GM23338 (cell line): ENCODE measurements at regions not wholly inside any gene's neighbourhood (a gene's known extent, or its start where the extent isn't known, plus 50 kb on each side); places are given as distances from the start of the nearest gene placed in this dataset.

Experiments
- ATAC-seq: fragments of 200-7000 bp; cut with Tn5 transposase; 3 replicates; pipeline ENCODE4 v1.9.1; 2020
- DNase-seq: peaks from one replicate; pipeline ENCODE4 v3.0.0-alpha.2; 2015; ENCODE audit warnings: low spot score
- H2AFZ ChIP-seq: fragments of 200-600 bp; sonication (generic); 2 replicates; pipeline ENCODE4 v1.8.0; 2016; ENCODE audit warnings: antibody characterized with exemption, mild to moderate bottlenecking, moderate library complexity
- H3F3A ChIP-seq: fragments of 200-600 bp; sonication (generic); replicated peaks from 2 replicates; pipeline ENCODE4 v1.8.0; 2017; ENCODE audit warnings: antibody characterized with exemption, mixed run types, low read depth
- H3K27ac ChIP-seq: fragments of 200-600 bp; sonication (generic); 2 replicates; pipeline ENCODE4 v1.6.1; 2016; ENCODE audit warnings: low read depth
- H3K27me3 ChIP-seq: fragments of 200-600 bp; sonication (generic); 2 replicates; pipeline ENCODE4 v1.8.0; 2016; ENCODE audit warnings: mild to moderate bottlenecking, mixed run types, moderate library complexity; ENCODE audit not compliant: insufficient read depth
- H3K36me3 ChIP-seq: fragments of 200-600 bp; sonication (generic); 2 replicates; pipeline ENCODE4 v1.8.0; 2016; ENCODE audit warnings: mild to moderate bottlenecking; ENCODE audit not compliant: insufficient read depth
- H3K4me1 ChIP-seq: fragments of 200-600 bp; sonication (generic); 2 replicates; pipeline ENCODE4 v1.8.0; 2016; ENCODE audit warnings: mild to moderate bottlenecking, moderate library complexity; ENCODE audit not compliant: insufficient read depth
- H3K4me2 ChIP-seq: fragments of 200-600 bp; sonication (generic); 2 replicates; pipeline ENCODE4 v1.7.1; 2017; ENCODE audit warnings: mixed run types
- H3K4me3 ChIP-seq: fragments of 200-600 bp; sonication (generic); 2 replicates; pipeline ENCODE4 v1.6.1; 2016; ENCODE audit warnings: mixed run types
- H3K79me2 ChIP-seq: fragments of 200-600 bp; sonication (generic); replicated peaks from 2 replicates; pipeline ENCODE4 v1.8.0; 2017; ENCODE audit warnings: mild to moderate bottlenecking; ENCODE audit not compliant: insufficient read depth
- H3K9me2 ChIP-seq: fragments of 200-600 bp; sonication (generic); 2 replicates; pipeline ENCODE4 v1.8.0; 2017; ENCODE audit not compliant: insufficient read depth
- H4K20me1 ChIP-seq: fragments of 200-600 bp; sonication (generic); replicated peaks from 2 replicates; pipeline ENCODE4 v1.8.0; 2017; ENCODE audit warnings: mild to moderate bottlenecking; ENCODE audit not compliant: insufficient read depth
- H3K27ac Mint-ChIP-seq: 2 replicates; pipeline ENCODE4 v1.8.0; 2020; ENCODE audit warnings: inconsistent platforms, mild to moderate bottlenecking, moderate library complexity, mixed read lengths
- H3K27me3 Mint-ChIP-seq: 3 replicates; pipeline ENCODE4 v1.8.0; 2022; ENCODE audit warnings: low read depth, mild to moderate bottlenecking, moderate library complexity, mixed read lengths, inconsistent platforms; ENCODE audit not compliant: insufficient read depth, poor library complexity
- H3K36me3 Mint-ChIP-seq: 3 replicates; pipeline ENCODE4 v1.8.0; 2021; ENCODE audit warnings: low read depth, mild to moderate bottlenecking, inconsistent platforms, moderate library complexity, mixed read lengths
- H3K4me1 Mint-ChIP-seq: 3 replicates; pipeline ENCODE4 v1.8.0; 2020; ENCODE audit warnings: mild to moderate bottlenecking, inconsistent platforms, mixed read lengths
- H3K4me3 Mint-ChIP-seq: 3 replicates; pipeline ENCODE4 v1.8.0; 2021; ENCODE audit warnings: moderate library complexity, mild to moderate bottlenecking, inconsistent platforms, mixed read lengths
- H3K9me3 Mint-ChIP-seq: 3 replicates; pipeline ENCODE4 v1.8.0; 2020; ENCODE audit warnings: moderate library complexity, mild to moderate bottlenecking, inconsistent platforms, mixed read lengths
- JUNB ChIP-seq: IDR thresholded peaks from one replicate; pipeline ENCODE4 v1.6.1; 2016; ENCODE audit warnings: antibody characterized with exemption; ENCODE audit not compliant: unreplicated experiment
- NANOG ChIP-seq: IDR thresholded peaks from 2 replicates; pipeline ENCODE4 v1.6.1; 2016; ENCODE audit warnings: antibody characterized with exemption, borderline replicate concordance
- ZNF331 ChIP-seq: fragments of 250-450 bp; sonication (Bioruptor Pico); IDR thresholded peaks from 2 replicates; pipeline ENCODE4 v1.5.0; 2020; ENCODE audit warnings: low read depth, mild to moderate bottlenecking, moderate library complexity
- ZNF462 ChIP-seq: fragments of 250-450 bp; sonication (Bioruptor Pico); IDR thresholded peaks from 2 replicates; pipeline ENCODE4 v1.5.0; 2020; ENCODE audit warnings: mild to moderate bottlenecking, moderate library complexity

- no peaks in the 10 kb centered on the region for H3F3A ChIP-seq
- H3K27ac ChIP-seq, result no peak overlapping the region
- Mint-ChIP-seq H3K27me3 (peaks cover 3% of the 10 kb centered on the region), H3K4me3 (no peak overlapping the region), H3K9me3 (peaks cover 12% of the 10 kb centered on the region; the same call in 2 of the 3 replicates), H3K4me1 (peaks cover 5% of the 10 kb centered on the region; the same call in 1 of the 3 replicates), H3K27ac (no peak overlapping the region), H3K36me3 (peaks cover 8% of the 10 kb centered on the region)
- H3K27me3 ChIP-seq, result no peaks in the 10 kb centered on the region
- TF ChIP-seq ZNF462 (CRISPR knock-in tag), result no peak
- ATAC-seq (no peak), DNase-seq (no peak)
- no peaks in the 10 kb centered on the region for H3K4me1 ChIP-seq
- no peak overlapping the region for H3K4me3 ChIP-seq
- H3K36me3 ChIP-seq, result no peaks in the 10 kb centered on the region
- no peak overlapping the region for H3K4me2 ChIP-seq
- H4K20me1 ChIP-seq, result no peaks in the 10 kb centered on the region
- H3K79me2 ChIP-seq, result no peaks in the 10 kb centered on the region
- peaks cover 17% of the 10 kb centered on the region for H3K9me2 ChIP-seq
- H2AFZ ChIP-seq, result no peak overlapping the region; the same call in 1 of the 2 replicates
These were observed 203.5 kb upstream of the HTR2A start for GRCh38 chr13:47100214-47100853.

- H3K27me3 ChIP-seq, result no peaks in the 10 kb centered on the region
- no peaks in the 10 kb centered on the region for H3K27me3 Mint-ChIP-seq
- no peak overlapping the region for H3K4me3 ChIP-seq
- peaks cover 5% of the 10 kb centered on the region; the same call in 2 of the 3 replicates for H3K36me3 Mint-ChIP-seq
- peaks cover 4% of the 10 kb centered on the region; the same call in 1 of the 2 replicates for H3K4me1 ChIP-seq
- H3F3A ChIP-seq, result no peaks in the 10 kb centered on the region
- no peak overlapping the region for H3K4me3 Mint-ChIP-seq
- H3K36me3 ChIP-seq, result no peaks in the 10 kb centered on the region
- H3K4me2 ChIP-seq, result no peak overlapping the region
- peak; percentile 53 for DNase-seq
- H3K4me1 Mint-ChIP-seq, result peaks cover 13% of the 10 kb centered on the region; the same call in 2 of the 3 replicates
- no peak overlapping the region; the same call in 1 of the 2 replicates for H3K27ac Mint-ChIP-seq
- H4K20me1 ChIP-seq, result no peaks in the 10 kb centered on the region
- H3K27ac ChIP-seq, result no peak overlapping the region
- peak; percentile 58; the same call in 2 of the 3 replicates for ATAC-seq
- H3K9me3 Mint-ChIP-seq, result peaks cover 7% of the 10 kb centered on the region; the same call in 2 of the 3 replicates
- no peak overlapping the region for H2AFZ ChIP-seq
- H3K79me2 ChIP-seq, result no peaks in the 10 kb centered on the region
- no peaks in the 10 kb centered on the region for H3K9me2 ChIP-seq
- TF ChIP-seq ZNF462 (CRISPR knock-in tag), result no peak
- TF ChIP-seq JUNB, result no peak
- no peak for TF ChIP-seq NANOG
- TF ChIP-seq ZNF331, result no peak
These were observed 198.0 kb upstream of the HTR2A start for GRCh38 chr13:47094734-47095434.
